ENCODE measurements at regions not wholly inside any gene's neighbourhood (a gene's known extent, or its start where the extent isn't known, plus 50 kb on each side); places are given as distances from the start of the nearest gene placed in this dataset.

DNA sequence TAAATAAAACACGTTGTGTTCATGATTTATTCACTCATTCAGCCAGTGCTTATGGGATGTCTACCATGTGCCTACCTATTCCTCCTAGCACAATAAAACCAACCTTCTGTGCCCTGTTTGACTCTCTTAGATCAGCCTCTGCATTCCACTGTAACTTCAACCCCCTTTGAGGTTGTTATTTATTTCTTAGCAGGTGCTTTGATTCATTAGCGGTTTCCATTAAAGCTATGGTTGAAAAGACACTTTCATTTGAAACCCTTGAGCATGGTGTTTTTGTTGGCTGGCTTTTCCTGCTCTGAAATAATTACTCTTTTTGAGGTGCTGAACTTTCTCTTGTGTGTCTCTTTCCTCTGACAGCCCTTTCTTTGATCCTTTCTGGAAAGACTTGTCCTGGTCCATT lies 570.6 kb upstream of the LARGE1 start:
- Histone ChIP-seq H3K36me3 (no peaks in the 10 kb centered on the region), H3K27me3 (no peaks in the 10 kb centered on the region), H3K27ac (no peak overlapping the region), H3K4me1 (no peaks in the 10 kb centered on the region), H3K9me3 (peaks cover 0 to 6% (median under 1%) of the 10 kb centered on the region in 4 donors), H3K4me3 (no peak overlapping the region)
- no peak for DNase-seq
- WGBS, 2 donors: 37 to 49% methylated on average over 2 of the region's 2 CpGs
- TF ChIP-seq CTCF (IDR thresholded peaks at IDR 0.05) (no peak), POLR2A (IDR thresholded peaks at IDR 0.05) (no peak), EP300 (IDR thresholded peaks at IDR 0.05) (no peak), POLR2AphosphoS5 (IDR thresholded peaks at IDR 0.05) (no peak)
- intact Hi-C loops (cut with DNase I): no loop called here

GRCh38 chr22:34493486-34493885 lies 572.5 kb upstream of the ISX start:
- Histone ChIP-seq H3K4me1 (no peaks in the 10 kb centered on the region), H3K9me3 (peaks cover 0 to 6% (median under 1%) of the 10 kb centered on the region in 4 donors), H3K27me3 (no peaks in the 10 kb centered on the region), H3K27ac (no peak overlapping the region), H3K36me3 (no peaks in the 10 kb centered on the region), H3K4me3 (no peak overlapping the region)
- TF ChIP-seq EP300 (IDR thresholded peaks at IDR 0.05) (no peak), POLR2AphosphoS5 (IDR thresholded peaks at IDR 0.05) (no peak), CTCF (IDR thresholded peaks at IDR 0.05) (no peak), POLR2A (IDR thresholded peaks at IDR 0.05) (no peak)
- intact Hi-C loops (cut with DNase I): no loop called here
- no peak for DNase-seq
- 16 to 67% methylated on average over 3 of the region's 3 CpGs for WGBS, 2 donors

DNA sequence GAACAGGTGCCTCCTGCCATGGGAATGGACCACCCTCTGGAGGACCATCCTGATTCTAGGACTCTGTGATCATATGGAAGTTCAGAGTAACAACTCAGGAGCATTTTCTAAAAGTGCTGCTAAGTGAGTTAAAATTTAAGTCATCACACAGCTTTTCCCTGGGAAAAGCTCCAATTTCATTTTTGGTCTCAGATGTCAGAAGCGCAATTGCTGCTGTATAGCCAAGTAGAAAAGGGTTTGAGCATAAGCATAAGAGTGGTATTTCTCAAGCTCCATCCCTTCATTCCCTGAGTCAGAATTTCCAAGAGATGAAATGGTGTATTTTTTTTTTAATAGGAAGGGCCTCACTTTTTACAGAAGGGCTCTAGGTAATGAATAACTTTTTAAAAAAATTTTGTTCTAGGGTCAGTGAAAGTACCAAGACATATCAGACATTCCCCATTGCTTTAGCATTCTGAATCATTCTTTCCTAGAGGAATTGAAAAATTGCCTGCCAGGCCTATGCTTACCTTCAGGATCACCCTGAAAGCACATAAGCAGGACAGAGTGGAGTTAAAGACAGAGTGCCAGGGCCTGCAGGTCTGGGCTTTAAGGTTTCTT lies 564.5 kb upstream of the ISX start:
- Histone ChIP-seq H3K36me3 (no peaks in the 10 kb centered on the region), H3K4me1 (no peaks in the 10 kb centered on the region), H3K27ac (no peak overlapping the region), H3K4me3 (no peak overlapping the region), H3K27me3 (no peaks in the 10 kb centered on the region), H3K9me3 (no peaks in the 10 kb centered on the region)
- DNase-seq: no peak
- TF ChIP-seq EP300 (IDR thresholded peaks at IDR 0.05) (no peak), POLR2A (IDR thresholded peaks at IDR 0.05) (no peak), POLR2AphosphoS5 (IDR thresholded peaks at IDR 0.05) (no peak), CTCF (IDR thresholded peaks at IDR 0.05) (no peak)
- WGBS, 2 donors: 82 to 97% methylated on average over 1 of the region's 1 CpG
- intact Hi-C loops (cut with DNase I): no loop called here

DNA sequence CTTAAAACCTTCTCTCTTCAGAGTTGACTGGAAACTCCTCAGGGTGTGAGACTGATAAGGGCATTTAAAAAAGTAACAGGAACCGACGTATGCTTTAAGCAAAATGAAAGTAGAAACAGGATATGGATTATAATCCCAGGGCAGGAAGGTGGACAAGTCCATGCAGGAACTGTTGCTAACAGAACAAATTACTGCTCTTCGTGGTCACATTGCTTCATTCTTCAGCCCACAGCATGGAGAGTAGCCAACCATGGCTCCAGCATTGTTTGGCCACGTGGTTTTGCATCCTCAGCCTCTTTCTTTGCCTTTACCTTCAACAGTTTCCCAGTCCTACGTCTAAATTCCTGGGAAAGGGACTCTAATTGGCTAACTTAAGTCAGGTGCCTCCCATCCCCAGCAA lies 563.1 kb upstream of the ISX start:
- 38 to 43% methylated on average over 5 of the region's 5 CpGs for WGBS, 2 donors
- Histone ChIP-seq H3K27me3 (no peaks in the 10 kb centered on the region), H3K4me3 (no peak overlapping the region), H3K36me3 (no peaks in the 10 kb centered on the region), H3K27ac (no peak overlapping the region), H3K4me1 (no peaks in the 10 kb centered on the region), H3K9me3 (no peaks in the 10 kb centered on the region)
- TF ChIP-seq POLR2A (IDR thresholded peaks at IDR 0.05) (no peak), EP300 (IDR thresholded peaks at IDR 0.05) (no peak), CTCF (IDR thresholded peaks at IDR 0.05) (no peak), POLR2AphosphoS5 (IDR thresholded peaks at IDR 0.05) (no peak)
- no peak for DNase-seq
- intact Hi-C loops (cut with DNase I): no loop called here

- no peak for DNase-seq
- Histone ChIP-seq H3K27me3 (no peaks in the 10 kb centered on the region), H3K4me1 (no peaks in the 10 kb centered on the region), H3K36me3 (no peaks in the 10 kb centered on the region), H3K27ac (no peak overlapping the region), H3K9me3 (no peaks in the 10 kb centered on the region), H3K4me3 (no peak overlapping the region)
- TF ChIP-seq EP300 (IDR thresholded peaks at IDR 0.05) (no peak), CTCF (IDR thresholded peaks at IDR 0.05) (no peak)
- intact Hi-C loops (cut with DNase I): no loop called here
- WGBS, 2 donors: 65 to 81% methylated on average over 6 of the region's 6 CpGs
These were observed 557.2 kb upstream of the ISX start for GRCh38 chr22:34508797-34509196.
